ENCODE measurements at regions not wholly inside any gene's neighbourhood (a gene's known extent, or its start where the extent isn't known, plus 50 kb on each side); places are given as distances from the start of the nearest gene placed in this dataset.

GRCh38 chr14:54275997-54276725, 120.6 kb upstream of the CDKN3 start:
- TF ChIP-seq EZH2phosphoT487 (IDR thresholded peaks at IDR 0.05; ENCODE audit: insufficient read depth, low read depth) (no peak), EZH2 (IDR thresholded peaks at IDR 0.05; ENCODE audit: insufficient read depth, poor library complexity, severe bottlenecking) (no peak)

Data from GM23248 (cell line).